Transverse colon (tissue), 3 donors: ENCODE measurements at regions not wholly inside any gene's neighbourhood (a gene's known extent, or its start where the extent isn't known, plus 50 kb on each side); places are given as distances from the start of the nearest gene placed in this dataset.

Source experiments
- CTCF ChIP-seq, 5 experiments: fragments of 200-600 bp in 3 of 5; fragments of 450-650 bp in 2 of 5; sonication (generic) in 3 of 5; IDR thresholded peaks; 1 replicate in 2 of 5; 2 replicates in 3 of 5; pipeline ENCODE4 v1.5.1; 2016 to 2017; ENCODE audit warnings: antibody characterized with exemption in 5 of 5, inconsistent platforms in 3 of 5, mild to moderate bottlenecking in 2 of 5, moderate library complexity in 1 of 5
- EP300 ChIP-seq: sonication (generic); formaldehyde crosslinking; IDR thresholded peaks from one replicate; pipeline ENCODE4 v1.6.1; 2017; ENCODE audit warnings: antibody characterized with exemption, low read depth
- POLR2A ChIP-seq: fragments of 450-650 bp; IDR thresholded peaks from one replicate; pipeline ENCODE4 v1.6.1; 2016; ENCODE audit warnings: antibody characterized with exemption, mild to moderate bottlenecking, moderate library complexity

GRCh38 chr14:51370758-51371386, 130.8 kb downstream of the TMX1 start:
- TF ChIP-seq CTCF (IDR thresholded peaks at IDR 0.05) = no peak
- no peak for TF ChIP-seq POLR2A
- no peak for TF ChIP-seq EP300
